ENCODE measurements at regions not wholly inside any gene's neighbourhood (a gene's known extent, or its start where the extent isn't known, plus 50 kb on each side); places are given as distances from the start of the nearest gene placed in this dataset.

DNA sequence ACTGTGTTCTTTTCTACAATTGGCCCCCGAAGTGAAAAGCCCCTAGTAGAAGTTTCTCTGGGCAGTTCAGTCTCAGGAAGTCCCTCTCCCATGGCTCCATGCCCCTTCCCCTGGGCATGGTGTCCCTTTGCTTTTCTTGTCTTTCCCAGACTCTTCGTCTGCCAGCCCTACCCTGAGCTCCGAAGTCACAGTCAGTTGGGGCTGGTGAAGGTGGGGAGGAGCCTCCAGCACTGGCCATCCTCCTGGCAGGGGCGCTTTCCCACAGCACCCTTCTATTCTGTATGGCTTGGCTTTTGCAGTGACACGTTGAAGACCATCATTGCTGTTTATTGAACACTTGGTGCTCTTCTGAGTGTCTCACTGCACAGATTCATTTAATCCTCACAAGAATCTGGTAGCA is 195.1 kb upstream of the CADM1 start:
- DNase-seq (ENCODE audit: low read depth, low spot score), result no peak
- peaks cover 3% of the 10 kb centered on the region; the same call in 1 of the 2 replicates for H3K9me3 ChIP-seq (ENCODE audit: control insufficient read depth, insufficient read depth, low read length)
- no peak overlapping the region for H3K27ac ChIP-seq (ENCODE audit: low read depth, low read length)
- TF ChIP-seq, protein P1, sequence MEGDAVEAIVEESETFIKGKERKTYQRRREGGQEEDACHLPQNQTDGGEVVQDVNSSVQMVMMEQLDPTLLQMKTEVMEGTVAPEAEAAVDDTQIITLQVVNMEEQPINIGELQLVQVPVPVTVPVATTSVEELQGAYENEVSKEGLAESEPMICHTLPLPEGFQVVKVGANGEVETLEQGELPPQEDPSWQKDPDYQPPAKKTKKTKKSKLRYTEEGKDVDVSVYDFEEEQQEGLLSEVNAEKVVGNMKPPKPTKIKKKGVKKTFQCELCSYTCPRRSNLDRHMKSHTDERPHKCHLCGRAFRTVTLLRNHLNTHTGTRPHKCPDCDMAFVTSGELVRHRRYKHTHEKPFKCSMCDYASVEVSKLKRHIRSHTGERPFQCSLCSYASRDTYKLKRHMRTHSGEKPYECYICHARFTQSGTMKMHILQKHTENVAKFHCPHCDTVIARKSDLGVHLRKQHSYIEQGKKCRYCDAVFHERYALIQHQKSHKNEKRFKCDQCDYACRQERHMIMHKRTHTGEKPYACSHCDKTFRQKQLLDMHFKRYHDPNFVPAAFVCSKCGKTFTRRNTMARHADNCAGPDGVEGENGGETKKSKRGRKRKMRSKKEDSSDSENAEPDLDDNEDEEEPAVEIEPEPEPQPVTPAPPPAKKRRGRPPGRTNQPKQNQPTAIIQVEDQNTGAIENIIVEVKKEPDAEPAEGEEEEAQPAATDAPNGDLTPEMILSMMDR (IDR thresholded peaks at IDR 0.05; ENCODE audit: low read depth, low read length), result no peak
- H3K4me3 ChIP-seq (ENCODE audit: low read depth, low read length), result no peak overlapping the region
- ChIA-PET CTCF (no interaction called here), POLR2A (interaction anchor here (0.6 to 1.1 kb wide), 2 partner anchors 25 to 1302 kb away, joined by 3 to 5 read pairs; no protein-coding TSS in a partner anchor)
- no peaks in the 10 kb centered on the region for H3K27me3 ChIP-seq (ENCODE audit: control insufficient read depth, insufficient read depth, low read length)

DNA sequence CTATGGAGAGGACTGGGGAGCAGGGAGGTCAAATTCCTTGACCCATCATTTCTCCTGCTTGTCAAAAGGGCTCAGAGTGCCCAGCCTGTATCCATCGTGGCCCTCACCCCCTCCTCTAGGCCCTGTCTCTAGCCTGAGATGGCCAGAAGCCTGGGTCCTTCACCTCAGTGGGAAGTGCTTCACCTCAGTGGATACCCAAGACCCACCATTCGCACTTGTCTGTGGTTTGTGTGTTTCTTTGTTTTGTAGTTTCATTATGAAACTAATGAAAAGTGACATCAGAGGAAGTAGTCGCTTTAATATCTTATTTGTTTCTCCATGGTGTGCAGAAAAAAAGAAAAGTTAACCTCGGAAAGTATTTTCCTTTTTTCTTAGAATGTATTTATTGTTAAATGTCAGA is 194.0 kb upstream of the CADM1 start:
- H3K27me3 ChIP-seq (ENCODE audit: control insufficient read depth, insufficient read depth, low read length), result peaks cover 2% of the 10 kb centered on the region
- POLR2A ChIA-PET, result no interaction called here
- DNase-seq (ENCODE audit: low read depth, low spot score), result no peak
- no peaks in the 10 kb centered on the region for H3K9me3 ChIP-seq (ENCODE audit: control insufficient read depth, insufficient read depth, low read length)
- CTCF ChIA-PET, result no interaction called here
- no peak overlapping the region for H3K27ac ChIP-seq (ENCODE audit: low read depth, low read length)
- TF ChIP-seq, protein P1 (IDR thresholded peaks at IDR 0.05; ENCODE audit: low read depth, low read length), result no peak
- no peak overlapping the region for H3K4me3 ChIP-seq (ENCODE audit: low read depth, low read length)

DNA sequence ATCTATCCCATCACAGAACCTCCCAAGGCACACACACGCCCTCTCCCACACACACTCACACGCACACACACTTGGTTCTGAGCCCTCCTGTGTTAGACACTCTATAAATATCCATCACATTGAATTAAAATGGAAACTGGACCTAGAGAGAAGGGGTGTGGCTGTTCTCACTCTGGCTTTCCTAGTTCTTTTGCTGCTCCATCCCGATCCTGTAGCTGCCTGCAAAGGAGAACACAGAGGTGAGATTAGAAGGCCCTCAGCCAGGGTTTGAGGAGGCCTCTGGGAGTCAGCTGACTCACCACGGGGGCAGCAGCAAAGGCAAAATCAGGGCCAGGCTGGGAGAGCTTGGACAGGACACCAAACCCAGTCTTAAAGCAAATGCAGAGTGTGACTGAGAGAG is 192.3 kb upstream of the CADM1 start:
- Histone ChIP-seq H3K27me3 (ENCODE audit: control insufficient read depth, insufficient read depth, low read length) (peaks cover 2% of the 10 kb centered on the region), H3K27ac (ENCODE audit: low read depth, low read length) (no peak overlapping the region), H3K4me3 (ENCODE audit: low read depth, low read length) (no peak overlapping the region), H3K9me3 (ENCODE audit: control insufficient read depth, insufficient read depth, low read length) (no peaks in the 10 kb centered on the region)
- ChIA-PET POLR2A (interaction anchor here (0.7 kb wide), 1 partner anchor 17 kb away, joined by 4 read pairs; no protein-coding TSS in a partner anchor), CTCF (no interaction called here)
- DNase-seq (ENCODE audit: low read depth, low spot score), result no peak
- TF ChIP-seq, protein P1 (IDR thresholded peaks at IDR 0.05; ENCODE audit: low read depth, low read length), result no peak

DNA sequence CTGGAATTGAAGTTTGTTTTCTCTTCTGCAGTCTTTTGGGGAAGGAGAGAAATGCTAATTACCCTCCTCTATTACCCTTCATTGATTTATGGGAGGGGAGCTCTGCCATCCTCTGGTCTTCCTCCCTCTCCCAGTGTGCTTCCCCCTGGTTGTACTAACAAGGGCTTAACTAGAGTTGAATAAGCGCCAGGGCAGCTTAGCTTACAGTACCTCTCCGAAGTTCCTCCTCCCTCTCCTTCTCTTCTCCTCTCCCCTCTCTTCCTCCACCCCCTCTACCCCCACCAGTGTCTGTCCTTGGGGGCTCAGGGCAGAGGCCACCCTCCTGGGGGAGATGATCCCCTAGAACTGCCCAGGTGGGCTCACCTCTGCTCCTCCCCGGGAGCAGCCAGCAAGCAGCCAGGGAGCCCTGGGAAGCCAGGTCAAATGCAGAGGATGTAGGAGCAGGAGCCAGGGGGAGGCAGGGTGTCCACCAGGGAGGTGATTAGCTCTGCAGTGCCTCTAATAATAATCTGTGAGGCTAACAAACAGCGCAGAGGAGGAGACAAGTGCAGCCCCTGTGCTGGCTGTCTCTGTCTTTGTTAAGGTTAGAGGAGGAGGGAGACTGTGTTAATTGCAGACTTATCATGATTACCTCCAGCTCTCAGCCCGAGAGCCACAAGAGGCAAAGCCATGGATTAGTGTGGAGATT is 191.6 kb upstream of the CADM1 start:
- Histone ChIP-seq H3K27me3 (ENCODE audit: control insufficient read depth, insufficient read depth, low read length) (peaks cover 2% of the 10 kb centered on the region), H3K27ac (ENCODE audit: low read depth, low read length) (no peak overlapping the region), H3K4me3 (ENCODE audit: low read depth, low read length) (no peak overlapping the region), H3K9me3 (ENCODE audit: control insufficient read depth, insufficient read depth, low read length) (no peaks in the 10 kb centered on the region)
- TF ChIP-seq, protein P1 (IDR thresholded peaks at IDR 0.05; ENCODE audit: low read depth, low read length), result no peak
- no peak for DNase-seq (ENCODE audit: low read depth, low spot score)
- ChIA-PET POLR2A (no interaction called here), CTCF (no interaction called here)

DNA sequence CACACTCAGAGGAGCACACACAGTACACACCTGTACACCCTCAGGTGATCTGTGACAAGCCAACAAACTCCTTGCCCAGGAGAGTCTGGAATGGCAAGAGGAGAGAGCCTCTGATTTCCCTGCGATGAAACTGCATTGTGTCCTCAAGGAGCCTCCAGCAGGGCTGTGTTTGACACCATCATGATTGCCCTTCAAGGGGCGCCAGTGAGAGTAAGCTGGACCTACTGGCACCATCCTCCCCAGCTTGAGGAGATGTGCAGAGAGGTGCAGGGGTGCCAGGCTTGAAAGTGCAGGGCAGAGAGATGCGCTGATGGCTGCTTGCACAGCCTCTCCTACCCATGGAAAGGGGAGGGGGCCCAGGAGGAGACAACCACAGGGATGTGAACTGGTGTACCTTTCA is 188.8 kb upstream of the CADM1 start:
- CTCF ChIA-PET, result no interaction called here
- Histone ChIP-seq H3K4me3 (ENCODE audit: low read depth, low read length) (no peak overlapping the region), H3K27ac (ENCODE audit: low read depth, low read length) (no peak overlapping the region), H3K9me3 (ENCODE audit: control insufficient read depth, insufficient read depth, low read length) (no peaks in the 10 kb centered on the region), H3K27me3 (ENCODE audit: control insufficient read depth, insufficient read depth, low read length) (peaks cover 21% of the 10 kb centered on the region)
- no peak for DNase-seq (ENCODE audit: low read depth, low spot score)
- POLR2A ChIA-PET, result no interaction called here
- TF ChIP-seq, protein P1 (IDR thresholded peaks at IDR 0.05; ENCODE audit: low read depth, low read length), result no peak
